COLO829 (cell line): ENCODE measurements at regions not wholly inside any gene's neighbourhood (a gene's known extent, or its start where the extent isn't known, plus 50 kb on each side); places are given as distances from the start of the nearest gene placed in this dataset.
"Not testable (repeated sequence)": the region's sequence is repeated elsewhere in the genome, so short reads cannot be mapped to it uniquely, and the experiment has no call there.

Source experiments
- DNase-seq: peaks from one replicate; pipeline ENCODE4 v3.0.0; 2012; ENCODE audit warnings: low spot score

- DNase-seq = no peak
Measured at GRCh38 chrX:111041018-111041462, 55.0 kb upstream of the PAK3 start.

- no peak for DNase-seq
Measured at GRCh38 chrX:111040377-111041017, 55.5 kb upstream of the PAK3 start.

- no peak for DNase-seq
Measured at GRCh38 chrX:111039606-111040005, 56.4 kb upstream of the PAK3 start.

GRCh38 chrX:111035991-111036390, 60.0 kb upstream of the PAK3 start:
- no peak for DNase-seq

GRCh38 chrX:111035256-111035655, 60.7 kb upstream of the PAK3 start:
- no peak for DNase-seq

GRCh38 chrX:111022998-111023397, 73.0 kb upstream of the PAK3 start:
- DNase-seq = not testable (repeated sequence)

GRCh38 chrX:111020283-111020682, 75.7 kb upstream of the PAK3 start:
- no peak for DNase-seq

- DNase-seq = peak; percentile 71
Measured at GRCh38 chrX:111013778-111014455, 82.1 kb upstream of the PAK3 start.

GRCh38 chrX:111010111-111010510, 85.9 kb upstream of the PAK3 start:
- no peak for DNase-seq

GRCh38 chrX:111009256-111009655, 86.7 kb upstream of the PAK3 start:
- no peak for DNase-seq

- no peak for DNase-seq
Measured at GRCh38 chrX:111008126-111008525, 87.9 kb upstream of the PAK3 start.

- DNase-seq = no peak
Measured at GRCh38 chrX:111007238-111007637, 88.8 kb upstream of the PAK3 start.

- no peak for DNase-seq
Measured at GRCh38 chrX:111006116-111006515, 89.9 kb upstream of the PAK3 start.

GRCh38 chrX:111005166-111005565, 90.8 kb upstream of the PAK3 start:
- no peak for DNase-seq

- DNase-seq = no peak
Measured at GRCh38 chrX:111003118-111003517, 92.9 kb upstream of the PAK3 start.

GRCh38 chrX:110992611-110993010, 103.4 kb upstream of the PAK3 start:
- peak; percentile 50 for DNase-seq

GRCh38 chrX:110989869-110990268, 106.1 kb upstream of the PAK3 start:
- DNase-seq = no peak

- no peak for DNase-seq
Measured at GRCh38 chrX:110989447-110989846, 106.5 kb upstream of the PAK3 start.

GRCh38 chrX:110987292-110987691, 108.7 kb upstream of the PAK3 start:
- DNase-seq = no peak

- DNase-seq = no peak
Measured at GRCh38 chrX:110985470-110985869, 110.5 kb upstream of the PAK3 start.

- DNase-seq = no peak
Measured at GRCh38 chrX:110983024-110983423, 113.0 kb upstream of the PAK3 start.

- DNase-seq = no peak
Measured at GRCh38 chrX:110966839-110967238, 129.2 kb upstream of the PAK3 start.

- DNase-seq = no peak
Measured at GRCh38 chrX:110966091-110966454, 129.9 kb upstream of the PAK3 start.
